Brain microvascular endothelial cell (primary cell): ENCODE measurements at regions not wholly inside any gene's neighbourhood (a gene's known extent, or its start where the extent isn't known, plus 50 kb on each side); places are given as distances from the start of the nearest gene placed in this dataset.

Experiments
- DNase-seq: peaks from one replicate; pipeline ENCODE4 v3.0.0-alpha.2; 2020
- H3K27ac ChIP-seq: fragments of 250-450 bp; sonication (Bioruptor Pico); 2 replicates; pipeline ENCODE4 v1.5.1; 2020; ENCODE audit warnings: mild to moderate bottlenecking, moderate library complexity
- H3K27me3 ChIP-seq: fragments of 250-450 bp; sonication (Bioruptor Pico); replicated peaks from 2 replicates; pipeline ENCODE4 v1.5.1; 2020; ENCODE audit warnings: mild to moderate bottlenecking
- H3K36me3 ChIP-seq: fragments of 250-450 bp; sonication (Bioruptor Pico); replicated peaks from 2 replicates; pipeline ENCODE4 v1.5.1; 2020; ENCODE audit warnings: mild to moderate bottlenecking
- H3K4me3 ChIP-seq: 2 replicates; pipeline ENCODE4 v1.5.1; 2011; ENCODE audit warnings: low read depth, mild to moderate bottlenecking, control low read depth, low read length, moderate library complexity
- CTCF ChIP-seq: IDR thresholded peaks from 2 replicates; pipeline ENCODE4 v1.5.1; 2011; ENCODE audit warnings: low read depth, mild to moderate bottlenecking, moderate library complexity, low read length, control low read depth, inconsistent platforms; ENCODE audit errors: missing control alignments
- in situ Hi-C: cut with HindIII; loops from 2 replicates; pipeline ENCODE4 v1.10.0; 2017; ENCODE audit warnings: low sequenced_read_pairs, low pct_ligation_motif_present

DNA sequence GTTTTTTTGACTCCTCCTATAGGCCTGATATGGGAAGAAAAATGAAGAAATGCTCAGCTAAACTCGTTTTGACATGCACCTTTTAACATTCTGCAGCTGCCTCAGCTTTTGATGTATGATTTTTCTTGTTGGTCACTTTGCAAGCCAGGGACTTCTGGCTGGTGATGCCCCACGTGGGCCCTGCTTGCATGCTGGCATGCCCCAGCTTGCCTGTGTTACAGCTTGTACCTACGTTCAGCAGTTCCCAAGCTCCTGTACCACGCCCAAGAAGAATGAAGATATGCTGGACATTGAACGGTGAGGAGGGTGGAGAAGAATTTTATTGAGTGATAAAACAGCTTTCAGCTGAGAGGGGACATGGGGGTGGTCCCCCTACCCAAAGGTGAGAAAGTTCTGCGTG lies 245.6 kb upstream of the FZD8 start:
- Histone ChIP-seq H3K27ac (no peak overlapping the region), H3K27me3 (no peaks in the 10 kb centered on the region)
- in situ Hi-C loops = no loop called here

DNA sequence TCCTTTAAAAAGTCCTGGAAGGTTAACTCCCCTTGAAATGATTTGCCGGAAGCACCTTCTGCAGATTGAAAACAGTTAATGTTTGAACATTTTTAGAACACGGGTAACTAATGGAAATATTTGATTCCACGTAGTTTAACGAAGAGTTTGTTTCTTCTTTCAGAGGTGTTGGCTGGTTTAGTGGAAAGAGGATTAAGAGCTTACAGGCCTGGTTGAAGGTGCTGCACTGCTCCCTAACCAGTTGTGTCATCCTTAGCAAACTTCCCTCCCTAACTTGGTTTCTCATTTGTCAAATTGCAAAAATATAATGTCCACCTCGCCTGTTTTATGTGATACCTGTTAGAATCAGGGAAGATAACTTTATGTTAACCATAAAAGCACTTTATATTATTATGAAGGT lies 243.0 kb upstream of the FZD8 start:
- no peak for DNase-seq
- H3K27me3 ChIP-seq = no peaks in the 10 kb centered on the region
- no peak overlapping the region for H3K4me3 ChIP-seq
- H3K27ac ChIP-seq = no peak overlapping the region
- in situ Hi-C loops = no loop called here
- TF ChIP-seq CTCF = no peak
- H3K36me3 ChIP-seq = no peaks in the 10 kb centered on the region

More for the DNA sequence above, 245.6 kb upstream of the FZD8 start:
- no peak overlapping the region for H3K4me3 ChIP-seq
- no peaks in the 10 kb centered on the region for H3K36me3 ChIP-seq
- TF ChIP-seq CTCF = no peak
- DNase-seq = no peak

GRCh38 chr10:35884657-35885071 lies 242.6 kb upstream of the FZD8 start:
- TF ChIP-seq CTCF = no peak
- no peak overlapping the region for H3K27ac ChIP-seq

GRCh38 chr10:35882422-35883150 lies 240.5 kb upstream of the FZD8 start:
- in situ Hi-C loops = no loop called here
- H3K27ac ChIP-seq = no peak overlapping the region
- no peaks in the 10 kb centered on the region for H3K36me3 ChIP-seq
- H3K4me3 ChIP-seq = no peak overlapping the region
- DNase-seq = no peak
- no peaks in the 10 kb centered on the region for H3K27me3 ChIP-seq
- no peak for TF ChIP-seq CTCF

More at GRCh38 chr10:35884657-35885071, 242.6 kb upstream of the FZD8 start:
- DNase-seq = no peak
- no peak overlapping the region for H3K4me3 ChIP-seq
- in situ Hi-C loops = no loop called here
- no peaks in the 10 kb centered on the region for H3K36me3 ChIP-seq
- no peaks in the 10 kb centered on the region for H3K27me3 ChIP-seq

DNA sequence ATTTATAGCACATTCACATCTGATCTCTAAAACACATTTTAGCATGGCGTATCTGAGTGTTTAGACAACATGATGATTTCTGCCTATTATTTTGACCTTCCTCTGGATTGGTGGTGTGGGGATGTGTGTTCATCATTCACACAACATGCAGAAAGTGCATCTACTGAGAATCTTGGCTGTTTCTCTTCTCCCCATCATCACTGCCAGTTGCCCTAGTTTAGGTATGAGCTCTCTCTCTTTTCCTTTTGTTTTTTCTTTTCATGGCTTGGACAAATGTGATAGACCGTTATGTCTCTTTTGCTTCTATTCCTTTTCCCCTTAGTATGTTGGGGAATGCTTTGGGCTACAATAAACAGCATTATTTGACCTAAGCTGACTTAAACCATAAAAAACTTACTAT lies 239.2 kb upstream of the FZD8 start:
- H3K27me3 ChIP-seq = no peaks in the 10 kb centered on the region
- no peak for TF ChIP-seq CTCF
- no peaks in the 10 kb centered on the region for H3K36me3 ChIP-seq
- DNase-seq = no peak
- in situ Hi-C loops = no loop called here
- no peak overlapping the region for H3K27ac ChIP-seq
- no peak overlapping the region for H3K4me3 ChIP-seq

GRCh38 chr10:35876248-35876647 lies 234.2 kb upstream of the FZD8 start:
- H3K27ac ChIP-seq = no peak overlapping the region
- DNase-seq = peak; percentile 41
- no peak for TF ChIP-seq CTCF
- in situ Hi-C loops = no loop called here
- H3K36me3 ChIP-seq = no peaks in the 10 kb centered on the region
- no peaks in the 10 kb centered on the region for H3K27me3 ChIP-seq
- H3K4me3 ChIP-seq = no peak overlapping the region
